ENCODE measurements at regions not wholly inside any gene's neighbourhood (a gene's known extent, or its start where the extent isn't known, plus 50 kb on each side); places are given as distances from the start of the nearest gene placed in this dataset.

GRCh38 chr3:72595376-72595775, 252.9 kb downstream of the SHQ1 start:
- H3K27ac Mint-ChIP-seq: no peak overlapping the region
- H3K14ac ChIP-seq (ENCODE audit: insufficient read depth, low read length): no peak overlapping the region
- H3K79me2 ChIP-seq (ENCODE audit: insufficient read depth, low read length): no peaks in the 10 kb centered on the region
- no peaks in the 10 kb centered on the region for H3K23me2 ChIP-seq (ENCODE audit: insufficient read length, low read depth, low read length, poor library complexity, severe bottlenecking)
- no peak overlapping the region for H2BK20ac ChIP-seq (ENCODE audit: low read depth, low read length, poor library complexity, severe bottlenecking)
- no CpG with 5 or more reads among the region's 4 CpGs for WGBS (ENCODE audit: extremely low coverage, insufficient read length, low lambda C conversion rate)
- DNase-seq: no peak
- H3K27me3 ChIP-seq (ENCODE audit: insufficient read depth, low read length): no peaks in the 10 kb centered on the region
- no peak overlapping the region for H3K27ac ChIP-seq (ENCODE audit: insufficient read length, low read depth, low read length)
- no peak overlapping the region for H4K91ac ChIP-seq (ENCODE audit: insufficient read length, low read depth, low read length)
- no peak overlapping the region for H2AK5ac ChIP-seq (ENCODE audit: insufficient read length, low read length)
- no peak overlapping the region for H3T11ph ChIP-seq (ENCODE audit: low read length)
- H3K4ac ChIP-seq (ENCODE audit: low read depth, low read length): no peak overlapping the region
- peaks cover 30% of the 10 kb centered on the region for H3K27me3 Mint-ChIP-seq (ENCODE audit: low read depth)
- H3K36me3 Mint-ChIP-seq (ENCODE audit: insufficient read depth in 1 of 3, low read depth in 3 of 3): no peaks in the 10 kb centered on the region; a peak in 1 of 7 replicates
- no peak for TF ChIP-seq CTCF (conservative IDR thresholded peaks at IDR 0.05)
- H3K23ac ChIP-seq (ENCODE audit: insufficient read length, low read depth, low read length): no peak overlapping the region
- H4K5ac ChIP-seq (ENCODE audit: insufficient read length, low read depth, low read length): no peak overlapping the region
- no peak overlapping the region for H2BK15ac ChIP-seq (ENCODE audit: low read depth, low read length)
- H2BK12ac ChIP-seq (ENCODE audit: insufficient read length, low read depth, low read length): no peak overlapping the region
- H3K4me1 Mint-ChIP-seq: peaks cover 39 to 55% of the 10 kb centered on the region in 2 experiments
- no peak overlapping the region for H4K8ac ChIP-seq (replicated peaks; ENCODE audit: insufficient read length, low read depth, low read length)
- no peak overlapping the region for H3K56ac ChIP-seq (ENCODE audit: insufficient read length, low read depth, low read length)
- no peak overlapping the region for H3K9ac ChIP-seq (ENCODE audit: extremely low read depth, insufficient read length, low read length)
- H3K18ac ChIP-seq (ENCODE audit: insufficient read length, low read depth, low read length): no peak overlapping the region
- H3K79me1 ChIP-seq (ENCODE audit: insufficient read depth, low read depth, low read length, poor library complexity, severe bottlenecking): no peaks in the 10 kb centered on the region
- no peaks in the 10 kb centered on the region; a peak in 2 of 5 replicates for H3K9me3 Mint-ChIP-seq
- H2AFZ ChIP-seq (ENCODE audit: low read length): no peak overlapping the region
- H2BK5ac ChIP-seq (ENCODE audit: insufficient read length, low read length): no peak overlapping the region
- H2BK120ac ChIP-seq (ENCODE audit: low read depth, low read length, poor library complexity, severe bottlenecking): no peak overlapping the region
- H4K20me1 ChIP-seq (ENCODE audit: control insufficient read depth, insufficient read depth, insufficient read length): no peaks in the 10 kb centered on the region
- H3K4me3 Mint-ChIP-seq: no peak overlapping the region
- no peaks in the 10 kb centered on the region for H3K9me3 ChIP-seq (ENCODE audit: control insufficient read depth, low read depth, low read length)
- no peak overlapping the region for H3K4me2 ChIP-seq (ENCODE audit: insufficient read depth, insufficient read length, low read length)
- peaks cover 2% of the 10 kb centered on the region; the same call in 1 of the 2 replicates for H3K4me1 ChIP-seq (ENCODE audit: insufficient read depth, low read length)

All from H9 (cell line).